HFF-Myc (cell line): ENCODE measurements at regions not wholly inside any gene's neighbourhood (a gene's known extent, or its start where the extent isn't known, plus 50 kb on each side); places are given as distances from the start of the nearest gene placed in this dataset.
A peak's percentile ranks its signal among the peaks of the same experiment; 100 is the strongest.

Experiments used
- DNase-seq: peaks from one replicate; pipeline ENCODE4 v3.0.0-alpha.2; 2011; ENCODE audit warnings: low read depth; ENCODE audit errors: extremely low read depth
- H3K4me3 ChIP-seq: replicated peaks from 2 replicates; pipeline ENCODE4 v1.5.1; 2011; ENCODE audit warnings: low read depth, mild to moderate bottlenecking, control low read depth, low read length
- CTCF ChIP-seq: IDR thresholded peaks from 2 replicates; pipeline ENCODE4 v1.5.1; 2012; ENCODE audit warnings: mild to moderate bottlenecking, low read depth, low read length, control low read depth; ENCODE audit errors: missing control alignments

- no peak for TF ChIP-seq CTCF
- H3K4me3 ChIP-seq: no peak overlapping the region
- DNase-seq: no peak
Observed at GRCh38 chr15:95556225-95556624, 774.3 kb upstream of the NR2F2 start.

- no peak for TF ChIP-seq CTCF
- no peak overlapping the region for H3K4me3 ChIP-seq
- DNase-seq: no peak
Observed at GRCh38 chr15:95556866-95557225, 773.7 kb upstream of the NR2F2 start.

GRCh38 chr15:95557226-95558046, 773.1 kb upstream of the NR2F2 start:
- peak; percentile 87 for DNase-seq
- no peak for TF ChIP-seq CTCF
- H3K4me3 ChIP-seq: no peak overlapping the region

DNA sequence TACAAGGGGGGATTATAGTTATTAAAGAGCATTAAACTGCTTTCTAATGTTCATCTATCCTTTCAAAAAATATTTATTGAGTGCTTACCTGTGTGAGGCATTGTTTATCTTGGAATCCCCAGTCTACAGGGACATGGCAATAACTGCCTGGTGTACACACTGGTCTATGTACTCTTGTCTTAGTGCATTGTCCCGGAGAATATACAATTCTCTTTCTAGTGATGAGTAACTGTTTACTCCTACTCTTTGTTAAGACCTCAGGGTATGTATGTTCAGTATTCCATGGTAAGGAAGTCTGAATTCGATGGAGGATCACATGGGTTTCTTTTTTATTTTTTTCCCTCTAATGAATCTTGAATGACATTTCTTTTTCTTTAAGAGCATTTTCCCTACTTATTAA, 772.4 kb upstream of the NR2F2 start:
- TF ChIP-seq CTCF: no peak

DNA sequence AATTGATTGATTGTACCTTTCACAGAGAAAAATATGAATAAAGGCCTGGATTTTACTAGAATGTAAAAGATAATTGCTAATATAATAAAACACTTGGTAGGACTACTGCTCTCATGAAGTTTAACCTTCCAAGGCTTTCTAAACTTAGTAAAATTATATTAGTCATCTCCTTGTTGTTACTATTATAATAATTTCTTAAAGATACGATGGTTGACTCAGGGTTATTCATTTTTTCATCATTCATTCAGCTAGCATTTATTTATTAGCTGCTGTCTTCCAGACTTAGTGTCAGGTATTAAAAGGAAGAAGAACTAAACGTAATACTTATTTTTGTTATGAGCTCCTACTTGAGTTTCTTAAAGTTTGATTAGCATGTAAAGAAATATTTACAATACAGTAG, 771.6 kb upstream of the NR2F2 start:
- H3K4me3 ChIP-seq: no peak overlapping the region
- no peak for DNase-seq

More for the DNA sequence above, 772.4 kb upstream of the NR2F2 start:
- no peak overlapping the region for H3K4me3 ChIP-seq
- no peak for DNase-seq

GRCh38 chr15:95559875-95560394, 770.6 kb upstream of the NR2F2 start:
- DNase-seq: peak; percentile 66
- TF ChIP-seq CTCF: no peak
- no peak overlapping the region for H3K4me3 ChIP-seq

More for the DNA sequence above, 771.6 kb upstream of the NR2F2 start:
- no peak for TF ChIP-seq CTCF
